AG04450 (cell line): ENCODE measurements at regions not wholly inside any gene's neighbourhood (a gene's known extent, or its start where the extent isn't known, plus 50 kb on each side); places are given as distances from the start of the nearest gene placed in this dataset.
A peak's percentile ranks its signal among the peaks of the same experiment; 100 is the strongest.
"Not testable (repeated sequence)": the region's sequence is repeated elsewhere in the genome, so short reads cannot be mapped to it uniquely, and the experiment has no call there.

Source experiments
- CTCF ChIA-PET: fragments of 300-600, 350-600 bp; formaldehyde crosslinking; extraction: SDS; loops from one replicate; lab custom pipeline; 2022; ENCODE audit warnings: antibody characterized with exemption, inconsistent platforms; lab: Charles Lee
- POLR2A ChIA-PET: fragments of 350-600 bp; formaldehyde crosslinking; extraction: SDS; loops from one replicate; lab custom pipeline; 2021; ENCODE audit warnings: antibody characterized with exemption, inconsistent platforms; lab: Yijun Ruan, JAX
- DNase-seq: peaks from one replicate; pipeline ENCODE4 v3.0.0-alpha.2; 2011; ENCODE audit warnings: low read depth, low spot score
- H3K27ac ChIP-seq: one replicate; pipeline ENCODE4 v1.5.1; 2012; ENCODE audit warnings: low read depth, low read length, control low read depth
- H3K27me3 ChIP-seq: one replicate; pipeline ENCODE4 v1.6.0; 2012; ENCODE audit warnings: low read length; ENCODE audit not compliant: control insufficient read depth, insufficient read depth
- H3K4me3 ChIP-seq: 2 replicates; pipeline ENCODE4 v1.5.1; 2011; ENCODE audit warnings: mild to moderate bottlenecking, low read depth, low read length, control low read depth
- H3K9me3 ChIP-seq: 2 replicates; pipeline ENCODE4 v1.5.1; 2012; ENCODE audit warnings: low read length; ENCODE audit not compliant: control insufficient read depth, insufficient read depth
- TF ChIP-seq, protein P1 (sequence below): IDR thresholded peaks from 2 replicates; pipeline ENCODE4 v1.5.1; 2011; ENCODE audit warnings: low read depth, low read length, control low read depth, inconsistent platforms

DNA sequence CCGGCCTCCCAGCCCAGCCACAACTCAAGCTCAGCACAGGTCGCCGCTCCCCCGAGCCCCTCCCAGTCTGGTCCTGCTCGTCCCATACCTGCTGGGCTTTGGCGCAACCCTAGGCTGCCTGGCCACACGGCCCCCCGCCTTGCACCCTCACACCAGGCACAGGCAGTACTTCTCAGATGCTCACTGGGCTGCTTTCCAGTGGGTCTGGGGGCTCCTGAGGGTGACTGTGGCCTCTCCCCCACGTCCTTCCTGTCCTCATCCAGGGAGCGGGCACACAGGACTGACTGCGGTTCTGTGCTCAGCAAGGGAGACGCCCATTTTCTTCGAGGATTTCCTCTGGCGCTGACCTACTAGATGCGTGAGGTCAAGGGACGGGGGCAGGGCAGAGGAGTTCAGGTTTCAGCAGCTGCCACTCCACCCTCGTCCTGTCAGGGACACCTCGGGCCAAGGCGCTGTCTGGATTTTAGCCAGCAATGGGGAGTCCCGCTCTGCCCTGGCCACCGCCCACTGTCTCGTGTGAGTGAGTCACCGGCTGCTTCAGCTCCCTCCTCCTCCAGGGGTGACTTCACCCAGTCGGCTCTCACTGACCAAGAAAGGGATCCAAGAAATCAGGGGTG lies 115.8 kb downstream of the NPIPB11 start:
- peak; percentile 87 for DNase-seq
- CTCF ChIA-PET, result no interaction called here
- Histone ChIP-seq H3K4me3 (peak overlapping the region; percentile 45), H3K27ac (peak overlapping the region; percentile 39), H3K27me3 (no peaks in the 10 kb centered on the region), H3K9me3 (peaks cover 15% of the 10 kb centered on the region; the same call in 1 of the 2 replicates)
- POLR2A ChIA-PET, result interaction anchor here (1.6 kb wide), 1 partner anchor 17 kb away, joined by 5 read pairs; no protein-coding TSS in a partner anchor
- TF ChIP-seq, protein P1, sequence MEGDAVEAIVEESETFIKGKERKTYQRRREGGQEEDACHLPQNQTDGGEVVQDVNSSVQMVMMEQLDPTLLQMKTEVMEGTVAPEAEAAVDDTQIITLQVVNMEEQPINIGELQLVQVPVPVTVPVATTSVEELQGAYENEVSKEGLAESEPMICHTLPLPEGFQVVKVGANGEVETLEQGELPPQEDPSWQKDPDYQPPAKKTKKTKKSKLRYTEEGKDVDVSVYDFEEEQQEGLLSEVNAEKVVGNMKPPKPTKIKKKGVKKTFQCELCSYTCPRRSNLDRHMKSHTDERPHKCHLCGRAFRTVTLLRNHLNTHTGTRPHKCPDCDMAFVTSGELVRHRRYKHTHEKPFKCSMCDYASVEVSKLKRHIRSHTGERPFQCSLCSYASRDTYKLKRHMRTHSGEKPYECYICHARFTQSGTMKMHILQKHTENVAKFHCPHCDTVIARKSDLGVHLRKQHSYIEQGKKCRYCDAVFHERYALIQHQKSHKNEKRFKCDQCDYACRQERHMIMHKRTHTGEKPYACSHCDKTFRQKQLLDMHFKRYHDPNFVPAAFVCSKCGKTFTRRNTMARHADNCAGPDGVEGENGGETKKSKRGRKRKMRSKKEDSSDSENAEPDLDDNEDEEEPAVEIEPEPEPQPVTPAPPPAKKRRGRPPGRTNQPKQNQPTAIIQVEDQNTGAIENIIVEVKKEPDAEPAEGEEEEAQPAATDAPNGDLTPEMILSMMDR, result no peak

DNA sequence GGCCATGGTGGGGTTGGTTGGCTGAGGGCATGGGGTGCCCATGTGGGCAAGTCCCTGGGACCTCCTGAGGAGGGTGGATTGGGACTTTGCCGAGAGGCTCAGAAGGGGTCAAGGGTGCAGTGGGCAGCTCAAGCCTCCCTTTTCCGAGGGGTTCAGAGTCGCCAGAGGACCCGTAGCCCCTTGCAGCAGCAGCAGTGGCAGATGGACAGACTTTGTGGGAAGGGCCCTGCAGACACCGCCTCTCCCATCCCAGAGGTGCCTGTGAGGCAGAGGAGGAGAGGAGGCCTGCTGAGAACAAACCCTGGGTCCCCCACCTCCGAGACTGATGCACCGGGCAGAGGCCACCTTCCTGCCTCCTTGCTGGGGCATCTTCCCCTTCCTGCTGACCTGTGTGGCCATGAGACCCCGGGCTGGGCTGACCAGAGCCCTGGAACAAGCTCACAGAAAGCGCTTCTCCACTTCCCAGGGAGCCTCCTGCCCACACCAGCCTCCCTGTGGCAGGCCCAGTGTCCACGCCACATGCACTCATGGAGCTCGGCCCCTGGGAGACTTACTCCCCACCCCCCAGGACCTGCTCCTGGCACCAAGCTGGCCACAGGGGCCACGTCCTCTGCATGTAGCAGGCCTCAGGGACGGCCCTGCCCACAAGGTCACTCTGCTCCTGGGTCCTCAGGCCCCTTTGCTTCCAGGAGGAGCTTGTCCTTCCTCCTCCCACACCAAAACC lies 116.8 kb downstream of the NPIPB11 start:
- H3K4me3 ChIP-seq, CTCF ChIA-PET, DNase-seq, H3K27me3 ChIP-seq: not testable (repeated sequence)
- POLR2A ChIA-PET, result interaction anchor here (0.5 to 0.9 kb wide), 2 partner anchors 39 to 194 kb away, joined by 3 to 4 read pairs; no protein-coding TSS in a partner anchor
- Histone ChIP-seq H3K9me3 (peaks cover 23% of the 10 kb centered on the region; the same call in 1 of the 2 replicates), H3K27ac (peak overlapping the region; percentile 87)

DNA sequence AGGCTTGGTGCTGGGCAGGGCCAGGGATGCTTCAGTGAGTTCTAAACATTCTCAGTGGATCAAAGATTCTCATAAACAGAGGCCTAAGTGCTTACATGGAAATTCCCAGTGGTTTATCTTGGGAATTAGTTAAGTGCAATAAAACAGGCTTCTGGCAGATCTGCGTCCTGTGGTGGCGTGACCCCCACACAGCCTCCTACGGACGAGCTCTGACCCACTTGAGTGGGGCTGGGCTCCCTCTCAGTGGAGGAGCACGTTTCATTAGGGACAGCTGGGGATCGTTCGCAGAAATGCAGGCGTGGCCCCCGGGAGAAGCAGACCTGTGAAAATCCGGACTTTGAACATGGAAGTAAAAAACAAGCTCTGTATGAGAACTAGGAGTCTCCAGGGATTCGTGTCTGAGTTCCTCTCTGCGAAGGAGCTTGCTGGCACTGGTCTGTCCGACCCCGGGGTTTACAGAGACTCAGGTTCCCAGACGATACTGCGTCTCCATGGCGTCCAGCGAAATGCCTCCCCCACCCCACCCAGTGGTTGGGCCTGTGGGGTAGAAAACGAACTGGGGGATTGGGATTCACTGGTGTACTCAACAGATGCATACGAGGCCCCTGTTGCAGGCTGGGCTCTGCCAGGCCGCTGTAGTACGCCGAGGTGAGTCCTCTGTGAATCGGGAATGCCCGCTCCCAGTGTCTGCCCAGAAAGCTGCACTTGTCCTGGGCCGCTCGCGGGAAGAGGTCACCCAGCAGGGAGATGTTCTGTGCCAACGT lies 117.6 kb downstream of the NPIPB11 start:
- peak overlapping the region; percentile 87 for H3K27ac ChIP-seq
- CTCF ChIA-PET, result not testable (repeated sequence)
- peak; percentile 65 for DNase-seq

DNA sequence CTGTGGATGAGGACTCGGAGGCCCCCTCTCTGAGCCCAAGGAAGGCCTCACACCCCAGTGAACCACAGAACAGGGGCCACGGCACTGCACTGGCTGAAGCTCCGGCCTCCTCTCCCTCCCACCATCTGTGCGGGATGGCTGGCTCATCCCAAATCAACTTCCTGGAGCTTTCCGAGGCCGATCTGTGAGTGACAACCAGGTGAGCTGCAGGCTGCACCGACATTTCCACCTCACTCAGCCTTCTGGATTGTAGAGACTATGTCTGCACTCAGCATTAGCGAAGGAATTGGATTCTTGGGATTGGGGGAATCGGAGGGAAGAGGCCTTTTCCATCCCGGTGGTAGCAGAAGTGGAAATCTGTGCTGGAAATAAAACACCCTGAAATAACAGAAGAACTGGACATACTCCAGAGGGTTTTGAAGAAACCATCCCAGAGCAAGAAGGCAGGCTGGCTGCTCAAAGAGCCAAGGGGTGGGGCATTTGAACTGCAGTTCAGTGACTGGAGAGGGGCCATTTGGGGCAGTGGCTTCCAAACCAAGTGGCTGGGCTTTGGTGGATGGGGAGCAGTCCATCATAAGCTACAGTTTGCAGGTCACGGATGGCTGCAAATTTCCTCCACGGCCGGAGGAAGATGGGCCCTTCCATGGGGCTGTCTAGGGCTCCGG lies 118.5 kb downstream of the NPIPB11 start:
- POLR2A ChIA-PET, result interaction anchor here (0.6 kb wide), 1 partner anchor 322 kb away, joined by 4 read pairs; no protein-coding TSS in a partner anchor
- Histone ChIP-seq H3K27ac (peak overlapping the region; percentile 73), H3K9me3 (peaks cover 24% of the 10 kb centered on the region; the same call in 1 of the 2 replicates)
- H3K27me3 ChIP-seq, CTCF ChIA-PET, H3K4me3 ChIP-seq, DNase-seq: not testable (repeated sequence)

More for the DNA sequence above, 117.6 kb downstream of the NPIPB11 start:
- not testable (repeated sequence) for H3K27me3 ChIP-seq, H3K4me3 ChIP-seq
- peaks cover 23% of the 10 kb centered on the region; the same call in 1 of the 2 replicates for H3K9me3 ChIP-seq
- POLR2A ChIA-PET, result interaction anchor here (0.6 to 0.9 kb wide), 2 partner anchors 39 to 323 kb away, joined by 3 to 4 read pairs; no protein-coding TSS in a partner anchor

DNA sequence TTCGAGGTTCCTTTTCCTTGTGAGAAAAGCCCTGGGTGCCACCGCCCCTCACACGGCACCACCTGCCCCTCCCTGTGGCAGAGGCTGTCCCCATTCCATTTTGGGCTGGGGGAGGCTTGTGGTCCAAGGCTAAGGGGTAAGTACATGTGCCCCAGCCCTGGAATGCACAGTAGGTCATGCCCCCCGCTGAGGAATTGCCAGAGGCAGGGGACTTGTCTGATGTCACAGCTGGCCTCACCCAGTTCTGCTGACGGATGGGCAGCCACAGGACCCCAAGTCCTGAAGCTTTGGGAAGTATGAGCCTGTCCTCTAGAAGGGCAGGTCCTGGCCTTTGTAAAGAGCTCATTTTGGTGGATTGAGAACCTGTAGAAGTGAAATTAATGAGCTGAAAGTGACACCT lies 119.3 kb downstream of the NPIPB11 start:
- CTCF ChIA-PET, POLR2A ChIA-PET, H3K27me3 ChIP-seq, DNase-seq, H3K4me3 ChIP-seq, H3K27ac ChIP-seq: not testable (repeated sequence)
- peaks cover 25% of the 10 kb centered on the region for H3K9me3 ChIP-seq

DNA sequence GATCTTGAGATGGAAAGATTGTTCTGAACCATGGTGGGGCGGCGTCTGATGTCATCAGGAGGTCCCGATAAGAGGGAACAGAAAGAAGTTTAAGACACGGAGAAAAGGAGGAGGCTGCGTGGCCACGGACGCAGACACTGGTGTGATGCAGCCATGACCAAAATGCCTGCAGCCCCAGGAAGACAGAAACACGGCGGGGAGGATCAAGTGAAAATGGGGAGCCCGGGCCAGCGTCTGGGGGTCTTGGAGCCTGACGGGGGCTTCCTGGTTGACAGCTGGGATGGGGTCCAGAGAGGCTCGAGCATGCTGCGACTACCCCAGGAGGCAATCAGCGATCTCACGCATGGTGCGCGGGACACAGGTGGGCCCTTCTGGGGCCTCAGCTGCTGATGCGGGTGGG lies 119.7 kb downstream of the NPIPB11 start:
- peaks cover 25% of the 10 kb centered on the region for H3K9me3 ChIP-seq
- H3K27ac ChIP-seq, POLR2A ChIA-PET, H3K27me3 ChIP-seq, CTCF ChIA-PET, DNase-seq, H3K4me3 ChIP-seq: not testable (repeated sequence)

DNA sequence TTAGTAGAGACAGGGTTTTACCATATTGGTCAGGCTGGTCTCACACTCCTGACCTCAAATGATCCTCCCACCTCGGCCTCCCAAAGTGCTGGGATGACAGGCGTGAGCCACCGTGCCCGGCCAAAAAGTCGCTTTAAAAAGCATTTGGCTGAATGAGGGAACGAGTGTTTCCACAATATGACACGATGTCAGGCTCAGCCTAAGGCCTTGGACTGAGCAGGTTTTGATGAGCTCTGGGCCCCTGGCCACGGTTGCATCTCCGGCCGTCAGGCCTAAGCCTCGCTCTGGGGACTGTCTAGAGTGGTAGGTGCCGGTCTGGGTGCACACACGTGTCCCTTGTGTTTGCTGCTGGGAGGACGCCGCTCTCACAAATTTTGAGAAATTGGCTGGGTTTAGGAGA lies 120.3 kb downstream of the NPIPB11 start:
- H3K27ac ChIP-seq, H3K27me3 ChIP-seq, H3K4me3 ChIP-seq, DNase-seq, POLR2A ChIA-PET, CTCF ChIA-PET: not testable (repeated sequence)
- peaks cover 25% of the 10 kb centered on the region for H3K9me3 ChIP-seq

DNA sequence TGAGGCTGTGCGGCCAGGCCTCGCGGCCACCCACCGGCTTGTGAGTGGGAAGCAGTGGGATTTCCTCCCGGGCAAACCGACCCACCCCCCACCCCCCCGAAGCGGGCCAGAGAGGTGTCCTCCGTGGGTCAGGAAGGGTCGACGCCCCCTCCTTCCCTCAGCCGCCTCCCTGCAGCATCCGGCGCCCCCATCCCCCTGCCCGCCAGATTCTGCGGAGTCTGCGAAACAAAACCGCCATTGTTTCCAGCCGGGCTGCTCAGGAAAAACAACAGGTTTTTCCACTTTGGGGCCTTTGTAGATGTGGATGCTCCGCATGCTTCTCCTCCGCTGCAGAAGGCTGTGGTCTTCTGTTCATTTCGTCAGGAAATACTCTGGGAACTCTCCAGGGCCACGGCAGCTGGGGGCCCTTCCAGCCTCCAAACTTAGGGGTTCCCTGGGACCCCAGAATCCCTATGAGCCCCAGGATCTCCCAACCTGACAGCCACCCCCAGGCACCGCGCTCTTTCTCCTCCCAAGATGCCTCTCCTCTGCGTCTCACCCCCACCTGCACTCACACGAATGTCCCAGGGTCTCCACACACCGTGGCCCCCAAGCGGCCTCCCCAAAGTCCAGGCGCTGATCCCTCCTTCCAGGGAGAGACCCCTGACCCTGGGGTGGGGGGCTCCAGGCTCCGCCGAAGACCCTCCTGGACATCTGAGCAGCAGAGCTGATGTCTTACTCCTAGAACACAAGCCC lies 121.2 kb downstream of the NPIPB11 start:
- H3K4me3 ChIP-seq, H3K27me3 ChIP-seq, DNase-seq, POLR2A ChIA-PET, H3K27ac ChIP-seq, CTCF ChIA-PET: not testable (repeated sequence)
- H3K9me3 ChIP-seq, result peaks cover 25% of the 10 kb centered on the region

DNA sequence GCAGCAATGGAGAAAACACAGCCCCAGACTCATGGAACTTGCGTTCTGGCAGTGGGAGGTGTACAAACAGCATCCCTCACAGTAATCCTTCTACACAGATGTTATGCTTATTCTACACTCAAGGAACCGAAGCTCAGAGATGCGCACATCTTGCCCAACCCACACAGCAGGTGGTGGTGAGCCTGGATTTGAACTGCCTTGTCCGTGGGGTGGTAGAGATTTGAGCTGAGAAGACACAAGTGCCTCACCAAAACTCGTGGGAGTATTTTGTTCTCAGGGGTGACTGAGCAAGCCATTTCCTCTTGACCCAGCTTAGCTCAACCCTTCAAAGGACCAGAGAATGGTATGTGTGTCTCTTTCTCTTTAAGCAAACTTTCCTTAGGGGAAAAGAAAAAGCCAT lies 121.8 kb downstream of the NPIPB11 start:
- CTCF ChIA-PET, H3K27me3 ChIP-seq, H3K27ac ChIP-seq, H3K4me3 ChIP-seq, DNase-seq, POLR2A ChIA-PET: not testable (repeated sequence)
- peaks cover 25% of the 10 kb centered on the region for H3K9me3 ChIP-seq

DNA sequence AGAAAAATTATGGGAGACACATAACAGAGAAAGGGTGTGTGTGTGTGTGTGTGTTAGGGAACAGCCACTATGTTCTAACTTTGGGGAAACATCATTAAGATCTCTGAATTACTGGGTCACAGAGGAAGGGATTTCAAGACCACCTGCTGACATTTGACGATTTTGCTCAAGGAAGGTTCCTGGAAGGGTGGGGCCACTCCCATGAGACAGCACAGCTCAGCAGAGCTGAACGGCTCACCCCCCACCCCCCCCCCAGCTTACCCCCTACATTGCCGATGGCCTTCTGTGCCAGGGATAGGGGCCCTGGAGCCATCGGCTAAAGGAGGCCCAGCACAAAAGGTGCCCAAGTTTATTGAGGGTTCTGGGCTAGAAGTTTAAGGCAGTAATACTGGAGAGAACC lies 122.4 kb downstream of the NPIPB11 start:
- H3K4me3 ChIP-seq, POLR2A ChIA-PET, H3K27ac ChIP-seq, DNase-seq, H3K27me3 ChIP-seq, CTCF ChIA-PET: not testable (repeated sequence)
- peaks cover 20% of the 10 kb centered on the region for H3K9me3 ChIP-seq
